Omental fat pad (tissue), 3 donors: ENCODE measurements at regions not wholly inside any gene's neighbourhood (a gene's known extent, or its start where the extent isn't known, plus 50 kb on each side); places are given as distances from the start of the nearest gene placed in this dataset.
"Not testable (repeated sequence)": the region's sequence is repeated elsewhere in the genome, so short reads cannot be mapped to it uniquely, and the experiment has no call there.

Experiments used
- ATAC-seq: fragments of 150-250 bp; one replicate; pipeline ENCODE4 v1.9.1; 2016; ENCODE audit warnings: mild to moderate bottlenecking, moderate library complexity; ENCODE audit not compliant: low FRiP score
- DNase-seq: peaks from one replicate; pipeline ENCODE4 v3.0.0-alpha.2; 2019; ENCODE audit warnings: low spot score
- TF ChIP-seq, protein P1 (sequence below), 3 donors: fragments of 450-650 bp; IDR thresholded peaks; one replicate each; pipeline ENCODE4 v1.5.1; 2016 to 2017; ENCODE audit warnings: antibody characterized with exemption in 3 of 3, mild to moderate bottlenecking in 3 of 3, moderate library complexity in 2 of 3

GRCh38 chr3:162569314-162569713 lies 1072.7 kb downstream of the OTOL1 start:
- no peak for ATAC-seq
- DNase-seq: no peak
- TF ChIP-seq, protein P1, sequence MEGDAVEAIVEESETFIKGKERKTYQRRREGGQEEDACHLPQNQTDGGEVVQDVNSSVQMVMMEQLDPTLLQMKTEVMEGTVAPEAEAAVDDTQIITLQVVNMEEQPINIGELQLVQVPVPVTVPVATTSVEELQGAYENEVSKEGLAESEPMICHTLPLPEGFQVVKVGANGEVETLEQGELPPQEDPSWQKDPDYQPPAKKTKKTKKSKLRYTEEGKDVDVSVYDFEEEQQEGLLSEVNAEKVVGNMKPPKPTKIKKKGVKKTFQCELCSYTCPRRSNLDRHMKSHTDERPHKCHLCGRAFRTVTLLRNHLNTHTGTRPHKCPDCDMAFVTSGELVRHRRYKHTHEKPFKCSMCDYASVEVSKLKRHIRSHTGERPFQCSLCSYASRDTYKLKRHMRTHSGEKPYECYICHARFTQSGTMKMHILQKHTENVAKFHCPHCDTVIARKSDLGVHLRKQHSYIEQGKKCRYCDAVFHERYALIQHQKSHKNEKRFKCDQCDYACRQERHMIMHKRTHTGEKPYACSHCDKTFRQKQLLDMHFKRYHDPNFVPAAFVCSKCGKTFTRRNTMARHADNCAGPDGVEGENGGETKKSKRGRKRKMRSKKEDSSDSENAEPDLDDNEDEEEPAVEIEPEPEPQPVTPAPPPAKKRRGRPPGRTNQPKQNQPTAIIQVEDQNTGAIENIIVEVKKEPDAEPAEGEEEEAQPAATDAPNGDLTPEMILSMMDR (IDR thresholded peaks at IDR 0.05): no peak

DNA sequence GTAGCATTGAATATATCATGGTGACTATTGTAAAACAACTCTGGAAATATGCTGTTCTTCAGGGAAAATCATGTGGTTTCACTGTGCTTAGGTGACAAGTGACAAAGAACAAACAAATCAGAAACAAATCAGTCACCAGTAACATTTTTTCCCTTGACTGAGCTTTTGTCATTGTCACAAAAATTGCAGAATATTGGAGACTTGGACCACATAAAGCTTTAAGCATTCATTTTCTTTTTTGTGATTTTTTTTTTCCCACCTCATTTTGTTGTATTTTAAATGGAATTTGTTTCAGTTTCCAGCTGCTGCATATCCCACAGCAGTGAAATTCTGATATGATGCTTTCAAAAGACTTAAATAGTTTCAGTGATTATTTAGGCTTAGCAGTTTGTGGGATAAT lies 1088.4 kb downstream of the OTOL1 start:
- no peak for ATAC-seq
- DNase-seq: no peak
- TF ChIP-seq, protein P1 (IDR thresholded peaks at IDR 0.05): no peak

DNA sequence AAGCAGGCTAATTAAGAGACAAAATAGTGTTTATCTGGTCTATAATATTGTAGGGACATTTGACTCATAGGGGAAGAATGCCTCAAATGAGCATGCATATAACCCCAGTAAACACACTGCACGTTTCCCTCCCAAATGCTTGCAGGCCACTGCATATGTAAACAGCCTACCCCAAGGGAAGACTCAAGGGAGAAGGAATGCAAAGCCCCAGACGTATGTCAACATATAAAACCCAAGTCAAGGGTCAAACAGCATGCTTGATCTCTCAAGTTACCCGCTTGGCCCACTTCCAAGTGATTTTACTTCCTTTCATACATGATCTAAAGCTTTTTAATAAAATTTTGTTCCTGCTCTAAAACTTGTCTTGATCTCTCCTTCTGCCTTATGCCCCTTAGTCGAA lies 1090.0 kb downstream of the OTOL1 start:
- TF ChIP-seq, protein P1 (IDR thresholded peaks at IDR 0.05): no peak
- DNase-seq (no peak), ATAC-seq (no peak)

DNA sequence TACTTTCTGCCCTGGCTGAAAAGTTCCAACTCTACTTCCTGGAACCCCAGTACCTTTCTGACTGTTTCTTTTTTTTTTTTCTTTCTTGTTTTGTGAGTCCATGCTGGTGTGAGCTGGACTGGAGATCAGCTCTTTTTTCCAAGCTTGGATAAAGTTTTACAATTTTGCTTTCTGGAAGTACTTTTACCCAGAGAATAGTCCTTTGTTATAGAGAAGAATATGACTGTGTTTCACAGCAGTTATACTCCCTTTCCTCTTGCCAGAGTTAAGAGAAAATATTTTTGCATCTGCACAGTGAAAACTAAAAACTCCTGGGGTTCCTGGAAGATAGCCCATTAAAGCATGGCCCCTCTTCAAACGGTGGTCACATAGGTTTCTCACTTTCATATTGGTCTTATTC lies 1100.6 kb downstream of the OTOL1 start:
- DNase-seq (no peak), ATAC-seq (no peak)

GRCh38 chr3:162598500-162598899 lies 1101.9 kb downstream of the OTOL1 start:
- DNase-seq, ATAC-seq: not testable (repeated sequence)

More for the DNA sequence above, 1100.6 kb downstream of the OTOL1 start:
- TF ChIP-seq, protein P1 (IDR thresholded peaks at IDR 0.05): no peak

DNA sequence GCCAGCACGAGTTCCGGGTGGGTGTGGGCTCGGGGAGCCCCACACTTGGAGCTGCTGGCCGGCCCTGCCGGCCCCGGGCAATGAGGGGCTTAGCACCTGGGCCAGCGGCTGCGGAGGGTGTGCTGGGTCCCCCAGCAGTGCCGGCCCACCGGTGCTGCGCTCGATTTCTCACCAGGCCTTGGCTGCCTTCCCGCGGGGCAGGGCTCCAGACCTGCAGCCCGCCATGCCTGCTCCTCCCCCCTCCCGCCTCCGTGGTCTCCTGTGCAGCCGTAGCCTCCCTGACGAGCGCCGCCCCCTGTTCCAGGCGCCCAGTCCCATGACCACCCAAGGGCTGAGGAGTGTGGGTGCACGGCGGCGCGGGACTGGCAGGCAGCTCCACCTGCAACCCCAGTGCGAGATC lies 1103.1 kb downstream of the OTOL1 start:
- not testable (repeated sequence) for ATAC-seq, DNase-seq

DNA sequence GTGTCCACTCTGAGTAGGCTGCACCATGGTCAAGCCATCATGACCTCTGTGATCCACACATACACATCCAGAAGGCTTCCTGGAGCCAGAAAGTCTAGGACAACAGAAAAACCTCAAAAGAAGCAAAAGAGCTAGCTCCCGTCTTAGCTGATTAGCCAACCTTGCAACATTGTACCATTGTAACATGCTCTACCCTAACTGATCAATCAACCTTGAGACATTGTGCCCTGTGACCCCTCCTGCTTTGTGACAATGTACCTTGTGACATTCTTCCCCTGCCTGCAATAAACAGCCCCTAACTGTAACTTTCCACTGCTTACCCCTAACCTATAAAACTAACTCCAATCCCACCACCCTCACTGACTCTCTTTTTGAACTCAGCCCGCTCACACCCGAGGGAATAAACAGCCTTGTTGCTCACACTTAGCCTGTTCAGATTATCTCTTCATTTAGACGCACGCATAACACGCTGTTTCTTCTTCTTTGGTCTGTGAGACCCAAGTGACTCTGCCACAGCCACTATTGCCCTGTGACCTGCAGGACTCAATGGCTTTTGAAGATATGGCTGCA lies 1104.6 kb downstream of the OTOL1 start:
- TF ChIP-seq, protein P1 (IDR thresholded peaks at IDR 0.05): no peak
- no peak for ATAC-seq
- no peak for DNase-seq

DNA sequence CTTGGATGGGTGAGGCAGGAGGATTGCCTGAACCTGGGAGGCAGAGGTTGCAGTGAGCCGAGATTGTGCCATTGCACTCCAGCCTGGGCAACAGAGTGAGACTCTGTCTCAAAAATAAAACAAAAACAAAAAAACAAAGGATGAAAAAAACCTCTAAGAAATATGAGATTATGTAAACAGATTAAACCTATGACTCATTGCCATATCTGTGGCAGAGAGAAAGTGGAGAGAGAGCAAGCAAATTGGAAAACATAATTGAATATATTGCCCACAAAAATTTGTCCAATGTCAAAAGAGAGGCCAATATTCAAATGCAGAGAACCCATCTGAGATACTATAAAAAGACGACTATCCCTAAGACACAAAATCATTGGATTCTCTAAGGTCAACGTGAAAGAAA lies 1106.0 kb downstream of the OTOL1 start:
- DNase-seq (no peak), ATAC-seq (no peak)
- TF ChIP-seq, protein P1 (IDR thresholded peaks at IDR 0.05): no peak
